ENCODE measurements at regions not wholly inside any gene's neighbourhood (a gene's known extent, or its start where the extent isn't known, plus 50 kb on each side); places are given as distances from the start of the nearest gene placed in this dataset.

- Histone ChIP-seq H3K36me3 (no peaks in the 10 kb centered on the region), H3K27ac (no peak overlapping the region), H3K4me1 (no peaks in the 10 kb centered on the region), H3K9me3 (no peaks in the 10 kb centered on the region), H3K4me3 (no peak overlapping the region), H3K27me3 (no peaks in the 10 kb centered on the region)
- no peak for DNase-seq (ENCODE audit: low spot score in 2 of 2)
- 80% methylated on average over 4 of the region's 4 CpGs for WGBS
- TF ChIP-seq EP300 (IDR thresholded peaks at IDR 0.05) = no peak
- no peak for TF ChIP-seq POLR2A (IDR thresholded peaks at IDR 0.05)
- no peak for TF ChIP-seq POLR2AphosphoS5 (IDR thresholded peaks at IDR 0.05)
- no peak for TF ChIP-seq CTCF (IDR thresholded peaks at IDR 0.05)
Measured at GRCh38 chr5:21143686-21144085, 1155.7 kb upstream of the CDH18 start.

- Histone ChIP-seq H3K9me3 (no peaks in the 10 kb centered on the region), H3K4me1 (no peaks in the 10 kb centered on the region), H3K36me3 (no peaks in the 10 kb centered on the region), H3K4me3 (no peak overlapping the region), H3K27ac (no peak overlapping the region), H3K27me3 (no peaks in the 10 kb centered on the region)
- 95% methylated on average over 9 of the region's 9 CpGs for WGBS
- TF ChIP-seq POLR2AphosphoS5 (IDR thresholded peaks at IDR 0.05) = no peak
- TF ChIP-seq POLR2A (IDR thresholded peaks at IDR 0.05) = no peak
- TF ChIP-seq EP300 (IDR thresholded peaks at IDR 0.05) = no peak
- no peak for TF ChIP-seq CTCF (IDR thresholded peaks at IDR 0.05)
- DNase-seq (ENCODE audit: low spot score in 2 of 2) = no peak
Measured at GRCh38 chr5:21142791-21143190, 1154.8 kb upstream of the CDH18 start.

- 86% methylated on average over 13 of the region's 13 CpGs for WGBS
Measured at GRCh38 chr5:21140987-21141386, 1153.0 kb upstream of the CDH18 start.

DNA sequence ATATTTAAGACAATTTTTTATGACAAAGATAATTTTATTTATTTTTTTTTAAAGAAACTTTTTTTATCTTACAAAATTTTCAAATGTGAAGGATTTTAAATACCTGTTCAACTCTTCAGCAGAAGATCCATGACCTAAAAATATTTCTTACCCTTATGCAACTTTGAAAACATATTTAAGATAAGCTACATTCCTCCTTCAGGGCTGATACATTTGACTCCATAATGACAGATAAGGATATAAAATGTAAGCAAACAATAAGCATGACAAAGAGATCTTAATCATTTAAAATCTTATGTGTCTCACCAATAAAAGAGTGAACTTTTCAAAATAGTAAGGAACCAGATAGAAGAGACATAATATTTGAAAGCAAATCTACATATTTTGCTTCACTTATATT is 1138.2 kb upstream of the CDH18 start:
- Histone ChIP-seq H3K27me3 (no peaks in the 10 kb centered on the region), H3K27ac (no peak overlapping the region), H3K36me3 (no peaks in the 10 kb centered on the region), H3K4me3 (no peak overlapping the region), H3K4me1 (no peaks in the 10 kb centered on the region), H3K9me3 (no peaks in the 10 kb centered on the region)
- DNase-seq (ENCODE audit: low spot score in 2 of 2) = no peak
- no peak for TF ChIP-seq CTCF (IDR thresholded peaks at IDR 0.05)
- TF ChIP-seq POLR2A (IDR thresholded peaks at IDR 0.05) = no peak
- TF ChIP-seq EP300 (IDR thresholded peaks at IDR 0.05) = no peak
- no peak for TF ChIP-seq POLR2AphosphoS5 (IDR thresholded peaks at IDR 0.05)

More at GRCh38 chr5:21140987-21141386, 1153.0 kb upstream of the CDH18 start:
- Histone ChIP-seq H3K36me3 (no peaks in the 10 kb centered on the region), H3K27ac (no peak overlapping the region), H3K4me3 (no peak overlapping the region), H3K27me3 (no peaks in the 10 kb centered on the region), H3K4me1 (no peaks in the 10 kb centered on the region), H3K9me3 (no peaks in the 10 kb centered on the region)
- TF ChIP-seq POLR2AphosphoS5 (IDR thresholded peaks at IDR 0.05) (no peak), POLR2A (IDR thresholded peaks at IDR 0.05) (no peak), EP300 (IDR thresholded peaks at IDR 0.05) (no peak), CTCF (IDR thresholded peaks at IDR 0.05) (no peak)
- DNase-seq (ENCODE audit: low spot score in 2 of 2) = no peak

GRCh38 chr5:21125238-21125983 is 1137.4 kb upstream of the CDH18 start:
- no peak overlapping the region for H3K4me3 ChIP-seq
- TF ChIP-seq EP300 (IDR thresholded peaks at IDR 0.05) (no peak), POLR2AphosphoS5 (IDR thresholded peaks at IDR 0.05) (no peak), POLR2A (IDR thresholded peaks at IDR 0.05) (no peak), CTCF (IDR thresholded peaks at IDR 0.05) (no peak)
- DNase-seq (ENCODE audit: low spot score in 2 of 2) = no peak
- no peaks in the 10 kb centered on the region for H3K4me1 ChIP-seq
- no peaks in the 10 kb centered on the region for H3K9me3 ChIP-seq
- H3K27me3 ChIP-seq = no peaks in the 10 kb centered on the region
- no peaks in the 10 kb centered on the region for H3K36me3 ChIP-seq
- whole genome bisulfite sequencing = 59% methylated on average over 3 of the region's 3 CpGs
- no peak overlapping the region for H3K27ac ChIP-seq

Measured in suprapubic skin (tissue), 4 donors.